ENCODE measurements at regions not wholly inside any gene's neighbourhood (a gene's known extent, or its start where the extent isn't known, plus 50 kb on each side); places are given as distances from the start of the nearest gene placed in this dataset.

GRCh38 chr18:64710105-64710861 is 561.4 kb upstream of the LINC00305 start:
- H2AK5ac ChIP-seq (ENCODE audit: low read length) = no peak overlapping the region
- no peak overlapping the region for H4K91ac ChIP-seq (ENCODE audit: low read depth, low read length)
- H3K79me1 ChIP-seq (ENCODE audit: low read length) = no peaks in the 10 kb centered on the region
- no peaks in the 10 kb centered on the region for H3K27me3 ChIP-seq (ENCODE audit: insufficient read depth, low read length)
- H3K14ac ChIP-seq (ENCODE audit: low read length) = no peak overlapping the region
- WGBS (ENCODE audit: extremely low coverage, insufficient coverage, insufficient read length) = no CpG with 5 or more reads among the region's 2 CpGs
- H3K23ac ChIP-seq (ENCODE audit: low read length) = no peak overlapping the region
- H2BK5ac ChIP-seq (ENCODE audit: low read depth, low read length, poor library complexity) = no peak overlapping the region
- H3K4ac ChIP-seq (ENCODE audit: low read depth, low read length) = no peak overlapping the region
- no peaks in the 10 kb centered on the region for H3K79me2 ChIP-seq (ENCODE audit: control insufficient read depth, insufficient read depth, low read length, poor library complexity)
- no peak overlapping the region for H3K9ac ChIP-seq (ENCODE audit: low read length)
- no peaks in the 10 kb centered on the region for H3K4me1 ChIP-seq (ENCODE audit: control insufficient read depth in 1 of 2, insufficient read depth in 2 of 2, low read length in 2 of 2)
- no peak overlapping the region for H4K8ac ChIP-seq (ENCODE audit: low read depth, low read length)
- no peak overlapping the region for H3K4me3 ChIP-seq (ENCODE audit: low read depth, low read length)
- no peak for DNase-seq
- H3K36me3 ChIP-seq (ENCODE audit: control insufficient read depth in 1 of 2, insufficient read depth in 2 of 2, low read length in 2 of 2) = no peaks in the 10 kb centered on the region
- no peak overlapping the region for H2BK120ac ChIP-seq (ENCODE audit: insufficient read depth, low read length, poor library complexity)
- no peak overlapping the region for H2BK12ac ChIP-seq (ENCODE audit: low read length)
- H2AFZ ChIP-seq (ENCODE audit: insufficient read depth, low read length, poor library complexity) = no peak overlapping the region
- no peak overlapping the region for H3K27ac ChIP-seq (ENCODE audit: low read depth, low read length)
- no peak overlapping the region for H3K4me2 ChIP-seq (ENCODE audit: low read length)
- H4K12ac ChIP-seq (ENCODE audit: low read depth, low read length) = no peak overlapping the region
- H3K9me3 ChIP-seq (ENCODE audit: insufficient read depth, low read depth, low read length) = no peaks in the 10 kb centered on the region
- no peak overlapping the region for H3K18ac ChIP-seq (ENCODE audit: low read length)

- Histone ChIP-seq H3K36me3 (ENCODE audit: control insufficient read depth in 1 of 2, insufficient read depth in 2 of 2, low read length in 2 of 2) (no peaks in the 10 kb centered on the region), H3K23ac (ENCODE audit: low read length) (no peak overlapping the region), H3K27me3 (ENCODE audit: insufficient read depth, low read length) (no peaks in the 10 kb centered on the region), H3K79me2 (ENCODE audit: control insufficient read depth, insufficient read depth, low read length, poor library complexity) (no peaks in the 10 kb centered on the region), H3K4me2 (ENCODE audit: low read length) (no peak overlapping the region), H3K18ac (ENCODE audit: low read length) (no peak overlapping the region), H3K4me1 (ENCODE audit: control insufficient read depth in 1 of 2, insufficient read depth in 2 of 2, low read length in 2 of 2) (no peaks in the 10 kb centered on the region), H4K8ac (ENCODE audit: low read depth, low read length) (no peak overlapping the region), H2BK12ac (ENCODE audit: low read length) (no peak overlapping the region), H2AFZ (ENCODE audit: insufficient read depth, low read length, poor library complexity) (no peak overlapping the region), H3K9ac (ENCODE audit: low read length) (no peak overlapping the region), H3K27ac (ENCODE audit: low read depth, low read length) (no peak overlapping the region), H3K4ac (ENCODE audit: low read depth, low read length) (no peak overlapping the region), H3K79me1 (ENCODE audit: low read length) (no peaks in the 10 kb centered on the region), H4K12ac (ENCODE audit: low read depth, low read length) (no peak overlapping the region), H2AK5ac (ENCODE audit: low read length) (no peak overlapping the region), H2BK5ac (ENCODE audit: low read depth, low read length, poor library complexity) (no peak overlapping the region), H3K14ac (ENCODE audit: low read length) (no peak overlapping the region), H3K4me3 (ENCODE audit: low read depth, low read length) (no peak overlapping the region), H4K91ac (ENCODE audit: low read depth, low read length) (no peak overlapping the region), H2BK120ac (ENCODE audit: insufficient read depth, low read length, poor library complexity) (no peak overlapping the region), H3K9me3 (ENCODE audit: insufficient read depth, low read depth, low read length) (no peaks in the 10 kb centered on the region)
- DNase-seq = no peak
These were observed 558.2 kb upstream of the LINC00305 start for GRCh38 chr18:64707052-64707451.

GRCh38 chr18:64699081-64699480 is 550.2 kb upstream of the LINC00305 start:
- Histone ChIP-seq H3K23ac (ENCODE audit: low read length) (no peak overlapping the region), H3K79me1 (ENCODE audit: low read length) (no peaks in the 10 kb centered on the region), H3K4me3 (ENCODE audit: low read depth, low read length) (no peak overlapping the region), H4K8ac (ENCODE audit: low read depth, low read length) (no peak overlapping the region), H2BK5ac (ENCODE audit: low read depth, low read length, poor library complexity) (no peak overlapping the region), H4K91ac (ENCODE audit: low read depth, low read length) (no peak overlapping the region), H2BK120ac (ENCODE audit: insufficient read depth, low read length, poor library complexity) (no peak overlapping the region), H3K4ac (ENCODE audit: low read depth, low read length) (no peak overlapping the region), H2BK12ac (ENCODE audit: low read length) (no peak overlapping the region), H3K36me3 (ENCODE audit: control insufficient read depth in 1 of 2, insufficient read depth in 2 of 2, low read length in 2 of 2) (no peaks in the 10 kb centered on the region), H2AFZ (ENCODE audit: insufficient read depth, low read length, poor library complexity) (no peak overlapping the region), H3K9ac (ENCODE audit: low read length) (no peak overlapping the region), H3K18ac (ENCODE audit: low read length) (no peak overlapping the region), H3K27me3 (ENCODE audit: insufficient read depth, low read length) (no peaks in the 10 kb centered on the region), H2AK5ac (ENCODE audit: low read length) (no peak overlapping the region), H3K9me3 (ENCODE audit: insufficient read depth, low read depth, low read length) (no peaks in the 10 kb centered on the region), H3K27ac (ENCODE audit: low read depth, low read length) (no peak overlapping the region), H3K79me2 (ENCODE audit: control insufficient read depth, insufficient read depth, low read length, poor library complexity) (no peaks in the 10 kb centered on the region), H3K4me2 (ENCODE audit: low read length) (no peak overlapping the region), H4K12ac (ENCODE audit: low read depth, low read length) (no peak overlapping the region), H3K4me1 (ENCODE audit: control insufficient read depth in 1 of 2, insufficient read depth in 2 of 2, low read length in 2 of 2) (no peaks in the 10 kb centered on the region), H3K14ac (ENCODE audit: low read length) (no peak overlapping the region)
- DNase-seq = no peak
- WGBS (ENCODE audit: extremely low coverage, insufficient coverage, insufficient read length) = no CpG with 5 or more reads among the region's 2 CpGs

GRCh38 chr18:64695851-64696553 is 547.1 kb upstream of the LINC00305 start:
- Histone ChIP-seq H3K9me3 (ENCODE audit: insufficient read depth, low read depth, low read length) (no peaks in the 10 kb centered on the region), H3K4ac (ENCODE audit: low read depth, low read length) (no peak overlapping the region), H3K4me2 (ENCODE audit: low read length) (no peak overlapping the region), H2BK12ac (ENCODE audit: low read length) (no peak overlapping the region), H2AFZ (ENCODE audit: insufficient read depth, low read length, poor library complexity) (no peak overlapping the region), H2BK5ac (ENCODE audit: low read depth, low read length, poor library complexity) (no peak overlapping the region), H3K36me3 (ENCODE audit: control insufficient read depth in 1 of 2, insufficient read depth in 2 of 2, low read length in 2 of 2) (no peaks in the 10 kb centered on the region), H4K91ac (ENCODE audit: low read depth, low read length) (no peak overlapping the region), H3K27me3 (ENCODE audit: insufficient read depth, low read length) (no peaks in the 10 kb centered on the region), H3K9ac (ENCODE audit: low read length) (no peak overlapping the region), H3K79me1 (ENCODE audit: low read length) (no peaks in the 10 kb centered on the region), H3K23ac (ENCODE audit: low read length) (no peak overlapping the region), H4K12ac (ENCODE audit: low read depth, low read length) (no peak overlapping the region), H3K18ac (ENCODE audit: low read length) (no peak overlapping the region), H4K8ac (ENCODE audit: low read depth, low read length) (no peak overlapping the region), H3K27ac (ENCODE audit: low read depth, low read length) (no peak overlapping the region), H2AK5ac (ENCODE audit: low read length) (no peak overlapping the region), H3K4me3 (ENCODE audit: low read depth, low read length) (no peak overlapping the region), H2BK120ac (ENCODE audit: insufficient read depth, low read length, poor library complexity) (no peak overlapping the region), H3K4me1 (ENCODE audit: control insufficient read depth in 1 of 2, insufficient read depth in 2 of 2, low read length in 2 of 2) (no peaks in the 10 kb centered on the region), H3K79me2 (ENCODE audit: control insufficient read depth, insufficient read depth, low read length, poor library complexity) (no peaks in the 10 kb centered on the region), H3K14ac (ENCODE audit: low read length) (no peak overlapping the region)
- no CpG with 5 or more reads among the region's 9 CpGs for WGBS (ENCODE audit: extremely low coverage, insufficient coverage, insufficient read length)
- DNase-seq = no peak

Measured in trophoblast cell (in vitro differentiated cells and primary cell).